ENCODE measurements at regions not wholly inside any gene's neighbourhood (a gene's known extent, or its start where the extent isn't known, plus 50 kb on each side); places are given as distances from the start of the nearest gene placed in this dataset.
A peak's percentile ranks its signal among the peaks of the same experiment; 100 is the strongest.

GRCh38 chr12:65606008-65606766, 218.1 kb upstream of the HMGA2 start:
- peak overlapping the region; percentile 28 for H3K27ac Mint-ChIP-seq (ENCODE audit: low read depth, unreplicated experiment)
- H3K9me3 Mint-ChIP-seq (ENCODE audit: unreplicated experiment) = no peaks in the 10 kb centered on the region
- H3K4me3 Mint-ChIP-seq (ENCODE audit: unreplicated experiment) = no peak overlapping the region
- ChIA-PET CTCF (interaction anchor here (0.6 to 1.5 kb wide), 8 partner anchors 19 to 672 kb away, joined by 3 to 6 read pairs (median 4); no protein-coding TSS in a partner anchor), POLR2A (interaction anchor here (0.7 kb wide), 2 partner anchors 240 to 394 kb away, joined by 3 to 5 read pairs; no protein-coding TSS in a partner anchor)
- no peaks in the 10 kb centered on the region for H3K27me3 Mint-ChIP-seq (ENCODE audit: insufficient read depth, unreplicated experiment)
- no TSS peak for BruUV-seq (replicated peaks)
- intact Hi-C loops (cut with micrococcal nuclease) = no loop called here
- no peaks in the 10 kb centered on the region for H3K36me3 Mint-ChIP-seq (ENCODE audit: insufficient read depth, unreplicated experiment)
- TF ChIP-seq CTCF (IDR thresholded peaks at IDR 0.05; ENCODE audit: unreplicated experiment) = no peak
- peaks cover 49% of the 10 kb centered on the region for H3K4me1 Mint-ChIP-seq (ENCODE audit: insufficient read depth, unreplicated experiment)
- DNase-seq (ENCODE audit: unreplicated experiment) = no peak

- POLR2A ChIA-PET = interaction anchor here (0.8 to 2.7 kb wide), 3 partner anchors 11 to 220 kb away, joined by 3 to 9 read pairs (median 5); no protein-coding TSS in a partner anchor
- CTCF ChIA-PET = interaction anchor here (1.9 to 3.3 kb wide), 2 partner anchors 51 to 66 kb away, joined by 8 to 19 read pairs; no protein-coding TSS in a partner anchor
- no peak overlapping the region for H3K4me3 Mint-ChIP-seq (ENCODE audit: unreplicated experiment)
- H3K4me1 Mint-ChIP-seq (ENCODE audit: insufficient read depth, unreplicated experiment) = peaks cover 41% of the 10 kb centered on the region
- peak overlapping the region; percentile 68 for H3K27ac Mint-ChIP-seq (ENCODE audit: low read depth, unreplicated experiment)
- no peak for TF ChIP-seq CTCF (IDR thresholded peaks at IDR 0.05; ENCODE audit: unreplicated experiment)
- no peaks in the 10 kb centered on the region for H3K27me3 Mint-ChIP-seq (ENCODE audit: insufficient read depth, unreplicated experiment)
- no TSS peak for BruUV-seq (replicated peaks)
- H3K9me3 Mint-ChIP-seq (ENCODE audit: unreplicated experiment) = no peaks in the 10 kb centered on the region
- DNase-seq (ENCODE audit: unreplicated experiment) = no peak
- H3K36me3 Mint-ChIP-seq (ENCODE audit: insufficient read depth, unreplicated experiment) = no peaks in the 10 kb centered on the region
- intact Hi-C loops (cut with micrococcal nuclease) = no loop called here
Observed at GRCh38 chr12:65607401-65607841, 216.9 kb upstream of the HMGA2 start.

- no TSS peak for BruUV-seq (replicated peaks)
- ChIA-PET POLR2A (interaction anchor here (0.6 to 2.7 kb wide), 7 partner anchors 23 to 775 kb away, joined by 3 to 9 read pairs (median 3); no protein-coding TSS in a partner anchor), CTCF (interaction anchor here (0.5 to 3.3 kb wide), 12 partner anchors 13 to 1083 kb away, joined by 3 to 19 read pairs (median 4); no protein-coding TSS in a partner anchor)
- DNase-seq (ENCODE audit: unreplicated experiment) = peak; percentile 29
- Mint-ChIP-seq H3K36me3 (ENCODE audit: insufficient read depth, unreplicated experiment) (no peaks in the 10 kb centered on the region), H3K27me3 (ENCODE audit: insufficient read depth, unreplicated experiment) (no peaks in the 10 kb centered on the region), H3K4me3 (ENCODE audit: unreplicated experiment) (no peak overlapping the region), H3K27ac (ENCODE audit: low read depth, unreplicated experiment) (peak overlapping the region; percentile 68), H3K9me3 (ENCODE audit: unreplicated experiment) (no peaks in the 10 kb centered on the region), H3K4me1 (ENCODE audit: insufficient read depth, unreplicated experiment) (peaks cover 32% of the 10 kb centered on the region)
- TF ChIP-seq CTCF (IDR thresholded peaks at IDR 0.05; ENCODE audit: unreplicated experiment) = no peak
- intact Hi-C loops (cut with micrococcal nuclease) = no loop called here
Observed at GRCh38 chr12:65608319-65608916, 215.9 kb upstream of the HMGA2 start.

- ChIA-PET CTCF (interaction anchor here (0.6 to 3.3 kb wide), 10 partner anchors 12 to 258 kb away, joined by 3 to 19 read pairs (median 4); no protein-coding TSS in a partner anchor), POLR2A (interaction anchor here (1.2 to 2.7 kb wide), 5 partner anchors 12 to 62 kb away, joined by 3 to 9 read pairs (median 5); no protein-coding TSS in a partner anchor)
- H3K27me3 Mint-ChIP-seq (ENCODE audit: insufficient read depth, unreplicated experiment) = no peaks in the 10 kb centered on the region
- intact Hi-C loops (cut with micrococcal nuclease) = no loop called here
- no peaks in the 10 kb centered on the region for H3K9me3 Mint-ChIP-seq (ENCODE audit: unreplicated experiment)
- no TSS peak for BruUV-seq (replicated peaks)
- H3K4me3 Mint-ChIP-seq (ENCODE audit: unreplicated experiment) = no peak overlapping the region
- peaks cover 32% of the 10 kb centered on the region for H3K4me1 Mint-ChIP-seq (ENCODE audit: insufficient read depth, unreplicated experiment)
- DNase-seq (ENCODE audit: unreplicated experiment) = peak; percentile 82
- H3K36me3 Mint-ChIP-seq (ENCODE audit: insufficient read depth, unreplicated experiment) = no peaks in the 10 kb centered on the region
- no peak for TF ChIP-seq CTCF (IDR thresholded peaks at IDR 0.05; ENCODE audit: unreplicated experiment)
- H3K27ac Mint-ChIP-seq (ENCODE audit: low read depth, unreplicated experiment) = peak overlapping the region; percentile 68
Observed at GRCh38 chr12:65609359-65609771, 214.9 kb upstream of the HMGA2 start.
